SK-MEL-5 (cell line): ENCODE measurements at regions not wholly inside any gene's neighbourhood (a gene's known extent, or its start where the extent isn't known, plus 50 kb on each side); places are given as distances from the start of the nearest gene placed in this dataset.
"Not testable (repeated sequence)": the region's sequence is repeated elsewhere in the genome, so short reads cannot be mapped to it uniquely, and the experiment has no call there.

Experiments used
- DNase-seq: peaks from one replicate; pipeline ENCODE4 v3.0.0-alpha.2; 2016; ENCODE audit warnings: low read depth, low spot score
- in situ Hi-C: cut with HindIII; loops from 2 replicates; pipeline ENCODE4 v1.10.0; 2016; ENCODE audit warnings: low sequenced_read_pairs, high pct_unique_total_duplicates, low pct_unique_long_range_greater_than_20kb

GRCh38 chrX:80508083-80508482 is 87.8 kb downstream of the TENT5D start:
- DNase-seq, in situ Hi-C loops: not testable (repeated sequence)

GRCh38 chrX:80511969-80512760 is 91.9 kb downstream of the TENT5D start:
- DNase-seq: no peak
- in situ Hi-C loops: no loop called here

GRCh38 chrX:80512924-80513323 is 92.7 kb downstream of the TENT5D start:
- no peak for DNase-seq
- in situ Hi-C loops: no loop called here

- in situ Hi-C loops: no loop called here
- no peak for DNase-seq
These were observed 93.4 kb downstream of the TENT5D start for GRCh38 chrX:80513625-80514024.

- in situ Hi-C loops: no loop called here
- DNase-seq: no peak
These were observed 116.8 kb downstream of the TENT5D start for GRCh38 chrX:80537096-80537495.

- in situ Hi-C loops: no loop called here
- peak; percentile 90 for DNase-seq
These were observed 130.5 kb downstream of the TENT5D start for GRCh38 chrX:80550722-80551121.

- in situ Hi-C loops: no loop called here
- DNase-seq: no peak
These were observed 135.9 kb downstream of the TENT5D start for GRCh38 chrX:80556148-80556547.

GRCh38 chrX:80572636-80573035 is 152.4 kb downstream of the TENT5D start:
- no peak for DNase-seq
- in situ Hi-C loops: no loop called here

GRCh38 chrX:80573275-80573674 is 153.0 kb downstream of the TENT5D start:
- in situ Hi-C loops: no loop called here
- DNase-seq: no peak

GRCh38 chrX:80574486-80575086 is 154.3 kb downstream of the TENT5D start:
- DNase-seq, in situ Hi-C loops: not testable (repeated sequence)

GRCh38 chrX:80576267-80576666 is 156.0 kb downstream of the TENT5D start:
- DNase-seq: no peak
- in situ Hi-C loops: no loop called here

GRCh38 chrX:80576806-80577533 is 156.7 kb downstream of the TENT5D start:
- peak; percentile 7 for DNase-seq
- in situ Hi-C loops: no loop called here

- in situ Hi-C loops: no loop called here
- DNase-seq: peak; percentile 63
These were observed 158.4 kb downstream of the TENT5D start for GRCh38 chrX:80578517-80579105.

GRCh38 chrX:80590992-80591391 is 170.7 kb downstream of the TENT5D start:
- DNase-seq, in situ Hi-C loops: not testable (repeated sequence)

- in situ Hi-C loops: no loop called here
- DNase-seq: no peak
These were observed 182.0 kb downstream of the TENT5D start for GRCh38 chrX:80602036-80602860.
